A673 (cell line): ENCODE measurements at regions not wholly inside any gene's neighbourhood (a gene's known extent, or its start where the extent isn't known, plus 50 kb on each side); places are given as distances from the start of the nearest gene placed in this dataset.
"Not testable (repeated sequence)": the region's sequence is repeated elsewhere in the genome, so short reads cannot be mapped to it uniquely, and the experiment has no call there.

ENCODE experiments used
- BruUV-seq: library from RNA; stranded (reverse); fragments of 400-500 nt; replicated peaks from 2 replicates; lab custom pipeline; 2021; lab: Mats Ljungman, UMichigan
- CTCF ChIA-PET: fragments of 300-600 bp; sonication (Branson Sonifier 250); formaldehyde crosslinking; loops from one replicate; lab custom pipeline; 2022; ENCODE audit warnings: antibody characterized with exemption; lab: Charles Lee
- POLR2A ChIA-PET: fragments of 300-600 bp; sonication (Branson Sonifier 250); formaldehyde crosslinking; loops from one replicate; lab custom pipeline; 2022; ENCODE audit warnings: antibody characterized with exemption; ENCODE audit not compliant: low non-redundant PET; lab: Charles Lee
- DNase-seq: peaks from one replicate; pipeline ENCODE4 v3.0.0-alpha.2; 2015; ENCODE audit warnings: low spot score
- H3K27ac ChIP-seq: fragments of 200-600 bp; sonication (generic); 2 replicates; pipeline ENCODE4 v1.5.1; 2016; ENCODE audit warnings: mixed run types, low read depth, mild to moderate bottlenecking, mixed read lengths, antibody characterized with exemption, low read length; ENCODE audit not compliant: poor library complexity, severe bottlenecking
- H3K27me3 ChIP-seq: fragments of 200-600 bp; sonication (generic); replicated peaks from 2 replicates; pipeline ENCODE4 v1.6.1; 2017; ENCODE audit warnings: mixed run types, low read depth, mild to moderate bottlenecking, mixed read lengths, antibody characterized with exemption, low read length; ENCODE audit not compliant: insufficient read depth, poor library complexity
- H3K36me3 ChIP-seq: fragments of 200-600 bp; sonication (generic); 2 replicates; pipeline ENCODE4 v1.6.1; 2016; ENCODE audit warnings: mixed run types, mild to moderate bottlenecking, mixed read lengths, antibody characterized with exemption, low read length; ENCODE audit not compliant: insufficient read depth, poor library complexity, severe bottlenecking
- H3K4me1 ChIP-seq: fragments of 200-600 bp; sonication (generic); 2 replicates; pipeline ENCODE4 v1.6.1; 2017; ENCODE audit warnings: mixed run types, mild to moderate bottlenecking, mixed read lengths, antibody characterized with exemption, low read length; ENCODE audit not compliant: insufficient read depth, poor library complexity, severe bottlenecking
- H3K4me3 ChIP-seq: fragments of 200-600 bp; sonication (generic); 2 replicates; pipeline ENCODE4 v1.5.1; 2016; ENCODE audit warnings: low read depth, mixed run types, mild to moderate bottlenecking, mixed read lengths, low read length; ENCODE audit not compliant: poor library complexity, severe bottlenecking
- H3K9me3 ChIP-seq: fragments of 200-600 bp; sonication (generic); 2 replicates; pipeline ENCODE4 v1.6.1; 2016; ENCODE audit warnings: mixed run types, low read depth, mild to moderate bottlenecking, mixed read lengths, antibody characterized with exemption, low read length; ENCODE audit not compliant: poor library complexity, severe bottlenecking
- EZH2 ChIP-seq: fragments of 200-600 bp; sonication (generic); IDR thresholded peaks from 2 replicates; pipeline ENCODE4 v1.6.1; 2017; ENCODE audit warnings: borderline replicate concordance, low read depth, mild to moderate bottlenecking, mixed read lengths, antibody characterized with exemption, low read length; ENCODE audit not compliant: poor library complexity, severe bottlenecking
- intact Hi-C: fragments of 100-400 bp; cut with micrococcal nuclease; formaldehyde crosslinking; loops from one replicate; pipeline ENCODE4 v1.10.0; 2022; ENCODE audit not compliant: unreplicated experiment
- TF ChIP-seq, protein P1 (sequence below): fragments of 300-800, 200-600 bp; sonication (generic); conservative IDR thresholded peaks from 2 replicates; pipeline ENCODE4 v1.5.1; 2017; ENCODE audit warnings: low read depth, mild to moderate bottlenecking, antibody characterized with exemption, low read length, moderate library complexity, mixed read lengths

GRCh38 chr15:93347986-93348385, 259.0 kb upstream of the RGMA start:
- Histone ChIP-seq H3K36me3 (no peaks in the 10 kb centered on the region), H3K27me3 (no peaks in the 10 kb centered on the region), H3K9me3 (no peaks in the 10 kb centered on the region), H3K27ac (no peak overlapping the region), H3K4me1 (no peaks in the 10 kb centered on the region), H3K4me3 (no peak overlapping the region)
- ChIA-PET CTCF (no interaction called here), POLR2A (no interaction called here)
- TF ChIP-seq EZH2: no peak
- TF ChIP-seq, protein P1, sequence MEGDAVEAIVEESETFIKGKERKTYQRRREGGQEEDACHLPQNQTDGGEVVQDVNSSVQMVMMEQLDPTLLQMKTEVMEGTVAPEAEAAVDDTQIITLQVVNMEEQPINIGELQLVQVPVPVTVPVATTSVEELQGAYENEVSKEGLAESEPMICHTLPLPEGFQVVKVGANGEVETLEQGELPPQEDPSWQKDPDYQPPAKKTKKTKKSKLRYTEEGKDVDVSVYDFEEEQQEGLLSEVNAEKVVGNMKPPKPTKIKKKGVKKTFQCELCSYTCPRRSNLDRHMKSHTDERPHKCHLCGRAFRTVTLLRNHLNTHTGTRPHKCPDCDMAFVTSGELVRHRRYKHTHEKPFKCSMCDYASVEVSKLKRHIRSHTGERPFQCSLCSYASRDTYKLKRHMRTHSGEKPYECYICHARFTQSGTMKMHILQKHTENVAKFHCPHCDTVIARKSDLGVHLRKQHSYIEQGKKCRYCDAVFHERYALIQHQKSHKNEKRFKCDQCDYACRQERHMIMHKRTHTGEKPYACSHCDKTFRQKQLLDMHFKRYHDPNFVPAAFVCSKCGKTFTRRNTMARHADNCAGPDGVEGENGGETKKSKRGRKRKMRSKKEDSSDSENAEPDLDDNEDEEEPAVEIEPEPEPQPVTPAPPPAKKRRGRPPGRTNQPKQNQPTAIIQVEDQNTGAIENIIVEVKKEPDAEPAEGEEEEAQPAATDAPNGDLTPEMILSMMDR: no peak
- intact Hi-C loops: no loop called here
- BruUV-seq: no TSS peak
- no peak for DNase-seq

DNA sequence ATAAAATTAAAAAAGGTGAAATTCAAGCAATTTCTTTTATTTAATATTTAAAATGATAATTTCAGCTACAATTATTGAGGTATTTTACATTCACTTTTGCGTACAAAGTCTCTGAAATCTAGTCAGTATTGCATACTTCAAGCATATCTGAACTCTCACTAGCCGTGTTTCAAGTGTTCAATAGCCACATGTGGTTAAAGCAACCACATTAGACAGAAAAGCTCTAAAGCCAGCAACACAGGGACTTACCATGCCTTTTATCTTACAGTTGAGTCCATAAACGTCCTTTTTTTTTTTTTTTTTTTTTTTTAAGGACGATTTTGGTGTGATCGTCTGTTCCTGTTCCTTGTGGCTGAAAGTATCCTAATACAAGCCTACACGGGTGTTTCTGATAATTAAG, 257.0 kb upstream of the RGMA start:
- no peak overlapping the region for H3K27ac ChIP-seq

DNA sequence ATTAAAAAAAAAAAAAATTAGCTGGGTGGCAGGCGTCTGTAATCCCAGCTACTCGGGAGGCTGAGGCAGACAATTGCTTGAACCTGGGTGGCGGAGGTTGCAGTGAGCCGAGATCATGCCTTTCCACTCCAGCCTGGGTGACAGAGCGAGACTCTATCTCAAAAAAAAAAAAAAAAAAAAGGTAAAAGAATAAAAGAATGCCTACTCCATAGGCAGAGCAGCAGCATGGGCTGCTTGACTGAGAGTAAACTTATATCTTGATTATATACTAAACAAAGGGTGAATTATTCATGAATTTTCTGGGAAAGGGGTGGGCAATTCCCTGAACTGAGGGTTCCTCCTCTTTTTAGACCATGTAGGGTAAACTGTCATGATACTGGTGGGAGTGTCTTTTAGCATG, 254.4 kb upstream of the RGMA start:
- H3K27ac ChIP-seq, H3K36me3 ChIP-seq, POLR2A ChIA-PET, H3K4me1 ChIP-seq, BruUV-seq, DNase-seq, H3K4me3 ChIP-seq, intact Hi-C loops, CTCF ChIA-PET, H3K9me3 ChIP-seq, H3K27me3 ChIP-seq: not testable (repeated sequence)

More for the DNA sequence above, 257.0 kb upstream of the RGMA start:
- Histone ChIP-seq H3K4me3 (no peak overlapping the region), H3K9me3 (no peaks in the 10 kb centered on the region), H3K4me1 (no peaks in the 10 kb centered on the region), H3K27me3 (no peaks in the 10 kb centered on the region), H3K36me3 (no peaks in the 10 kb centered on the region)
- POLR2A ChIA-PET: no interaction called here
- no peak for DNase-seq
- no TSS peak for BruUV-seq
- intact Hi-C loops: no loop called here
- CTCF ChIA-PET: interaction anchor here (0.7 kb wide), 1 partner anchor 818 kb away, joined by 4 read pairs; no protein-coding TSS in a partner anchor
- TF ChIP-seq, protein P1: no peak

DNA sequence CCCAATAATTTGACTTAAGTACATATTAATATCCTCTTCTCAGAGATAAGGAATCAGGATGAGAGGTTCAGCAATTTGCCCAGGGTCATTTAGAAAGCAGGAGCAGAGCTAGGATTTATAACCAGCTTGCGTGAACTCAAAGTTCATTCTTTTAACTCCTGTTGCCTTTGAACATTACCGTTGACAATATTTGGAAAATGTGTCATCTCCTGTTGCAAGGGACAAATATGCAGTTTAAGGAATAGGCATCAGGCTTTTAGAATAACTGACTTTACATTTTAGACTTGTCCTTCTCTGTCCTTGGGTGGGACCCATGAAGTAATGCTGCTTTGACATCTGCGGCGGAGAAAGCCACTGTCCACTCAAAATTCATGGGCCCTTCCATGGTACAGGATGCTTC, 252.2 kb upstream of the RGMA start:
- ChIA-PET CTCF (no interaction called here), POLR2A (no interaction called here)
- H3K4me1 ChIP-seq: no peaks in the 10 kb centered on the region

More for the DNA sequence above, 252.2 kb upstream of the RGMA start:
- H3K27me3 ChIP-seq: no peaks in the 10 kb centered on the region
- no peak overlapping the region for H3K4me3 ChIP-seq
- H3K27ac ChIP-seq: no peak overlapping the region
- BruUV-seq: no TSS peak
- no peak for DNase-seq
- intact Hi-C loops: no loop called here
- H3K9me3 ChIP-seq: no peaks in the 10 kb centered on the region
- TF ChIP-seq, protein P1: no peak
- TF ChIP-seq EZH2: no peak
- H3K36me3 ChIP-seq: no peaks in the 10 kb centered on the region
